H9 (cell line): ENCODE measurements at regions not wholly inside any gene's neighbourhood (a gene's known extent, or its start where the extent isn't known, plus 50 kb on each side); places are given as distances from the start of the nearest gene placed in this dataset.

Experiments
- DNase-seq: peaks from one replicate; pipeline ENCODE4 v3.0.0-alpha.2; 2017
- H2AFZ ChIP-seq: one replicate; pipeline ENCODE4 v1.6.1; 2013; ENCODE audit warnings: mild to moderate bottlenecking, low read length, control low read depth, moderate library complexity
- H2AK5ac ChIP-seq: 2 replicates; pipeline ENCODE4 v1.6.1; 2013; ENCODE audit warnings: low read length, control low read depth, mixed read lengths; ENCODE audit not compliant: insufficient read length
- H2BK120ac ChIP-seq: one replicate; pipeline ENCODE4 v1.6.1; 2013; ENCODE audit warnings: low read depth, mild to moderate bottlenecking, low read length, control low read depth, inconsistent platforms; ENCODE audit not compliant: poor library complexity, severe bottlenecking
- H2BK12ac ChIP-seq: 2 replicates; pipeline ENCODE4 v1.6.1; 2013; ENCODE audit warnings: low read length, control low read depth, mixed read lengths, low read depth; ENCODE audit not compliant: insufficient read length
- H2BK15ac ChIP-seq: 2 replicates; pipeline ENCODE4 v1.6.1; 2013; ENCODE audit warnings: low read depth, low read length, control low read depth
- H2BK20ac ChIP-seq: one replicate; pipeline ENCODE4 v1.6.1; 2013; ENCODE audit warnings: low read depth, mild to moderate bottlenecking, low read length, control low read depth, inconsistent platforms; ENCODE audit not compliant: poor library complexity, severe bottlenecking
- H2BK5ac ChIP-seq: 2 replicates; pipeline ENCODE4 v1.6.1; 2013; ENCODE audit warnings: low read length, control low read depth, mixed read lengths; ENCODE audit not compliant: insufficient read length
- H3K14ac ChIP-seq: 2 replicates; pipeline ENCODE4 v1.6.1; 2013; ENCODE audit warnings: low read length, control low read depth; ENCODE audit not compliant: insufficient read depth
- H3K18ac ChIP-seq: 2 replicates; pipeline ENCODE4 v1.6.1; 2013; ENCODE audit warnings: low read depth, mild to moderate bottlenecking, mixed read lengths, low read length, control low read depth; ENCODE audit not compliant: insufficient read length
- H3K23ac ChIP-seq: 2 replicates; pipeline ENCODE4 v1.6.1; 2013; ENCODE audit warnings: low read length, control low read depth, mixed read lengths, low read depth; ENCODE audit not compliant: insufficient read length
- H3K23me2 ChIP-seq: 2 replicates; pipeline ENCODE4 v1.6.1; 2013; ENCODE audit warnings: low read depth, mild to moderate bottlenecking, mixed read lengths, low read length, control low read depth; ENCODE audit not compliant: insufficient read length, poor library complexity, severe bottlenecking
- H3K27ac ChIP-seq: 2 replicates; pipeline ENCODE4 v1.5.1; 2013; ENCODE audit warnings: low read length, control low read depth, mixed read lengths, low read depth; ENCODE audit not compliant: insufficient read length
- H3K27me3 ChIP-seq: 2 replicates; pipeline ENCODE4 v1.6.1; 2013; ENCODE audit warnings: low read length, control low read depth, inconsistent platforms; ENCODE audit not compliant: insufficient read depth
- H3K4ac ChIP-seq: 2 replicates; pipeline ENCODE4 v1.6.1; 2013; ENCODE audit warnings: low read depth, mild to moderate bottlenecking, control low read depth, inconsistent platforms, low read length, moderate library complexity
- H3K4me1 ChIP-seq: 2 replicates; pipeline ENCODE4 v1.6.1; 2013; ENCODE audit warnings: low read length, control low read depth, inconsistent platforms; ENCODE audit not compliant: insufficient read depth
- H3K4me2 ChIP-seq: 2 replicates; pipeline ENCODE4 v1.6.1; 2013; ENCODE audit warnings: low read length, control low read depth, mixed read lengths; ENCODE audit not compliant: insufficient read length, insufficient read depth
- H3K56ac ChIP-seq: 2 replicates; pipeline ENCODE4 v1.6.1; 2013; ENCODE audit warnings: low read depth, mild to moderate bottlenecking, mixed read lengths, low read length, control low read depth; ENCODE audit not compliant: insufficient read length
- H3K79me1 ChIP-seq: 2 replicates; pipeline ENCODE4 v1.6.1; 2013; ENCODE audit warnings: low read depth, mild to moderate bottlenecking, moderate library complexity, low read length, control low read depth, inconsistent platforms; ENCODE audit not compliant: insufficient read depth, poor library complexity, severe bottlenecking
- H3K79me2 ChIP-seq: 2 replicates; pipeline ENCODE4 v1.6.1; 2013; ENCODE audit warnings: low read length, control low read depth, inconsistent platforms; ENCODE audit not compliant: insufficient read depth
- H3K9ac ChIP-seq: 2 replicates; pipeline ENCODE4 v1.6.1; 2013; ENCODE audit warnings: low read length, control low read depth, mixed read lengths; ENCODE audit not compliant: insufficient read length; ENCODE audit errors: extremely low read depth
- H3K9me3 ChIP-seq: one replicate; pipeline ENCODE4 v1.6.1; 2013; ENCODE audit warnings: low read depth, low read length, inconsistent platforms; ENCODE audit not compliant: control insufficient read depth
- H3T11ph ChIP-seq: one replicate; pipeline ENCODE4 v1.6.1; 2013; ENCODE audit warnings: mild to moderate bottlenecking, low read length, control low read depth, inconsistent platforms
- H4K20me1 ChIP-seq: one replicate; pipeline ENCODE4 v1.6.1; 2013; ENCODE audit not compliant: control insufficient read depth, insufficient read length, insufficient read depth
- H4K5ac ChIP-seq: 2 replicates; pipeline ENCODE4 v1.6.1; 2013; ENCODE audit warnings: low read depth, mild to moderate bottlenecking, mixed read lengths, low read length, control low read depth; ENCODE audit not compliant: insufficient read length
- H4K8ac ChIP-seq: replicated peaks from 2 replicates; pipeline ENCODE4 v1.6.1; 2013; ENCODE audit warnings: low read length, control low read depth, mixed read lengths, low read depth; ENCODE audit not compliant: insufficient read length
- H4K91ac ChIP-seq: 2 replicates; pipeline ENCODE4 v1.6.1; 2013; ENCODE audit warnings: low read depth, mild to moderate bottlenecking, moderate library complexity, mixed read lengths, low read length, control low read depth; ENCODE audit not compliant: insufficient read length
- H3K27ac Mint-ChIP-seq, 3 experiments: 2 replicates in 2 of 3; 3 replicates in 1 of 3; pipeline ENCODE4 v1.8.0; 2020 to 2021; ENCODE audit warnings: mixed read lengths in 3 of 3, mild to moderate bottlenecking in 1 of 3, moderate library complexity in 1 of 3
- H3K27me3 Mint-ChIP-seq: 2 replicates; pipeline ENCODE4 v1.8.0; 2021; ENCODE audit warnings: low read depth, mild to moderate bottlenecking, moderate library complexity, mixed read lengths
- H3K36me3 Mint-ChIP-seq, 3 experiments: 2 replicates in 2 of 3; 3 replicates in 1 of 3; pipeline ENCODE4 v1.8.0; 2020 to 2021; ENCODE audit warnings: low read depth in 3 of 3, mixed read lengths in 3 of 3; ENCODE audit not compliant: insufficient read depth in 1 of 3
- H3K4me1 Mint-ChIP-seq, 2 experiments: 2 replicates each; pipeline ENCODE4 v1.8.0; 2020; ENCODE audit warnings: mixed read lengths in 2 of 2
- H3K4me3 Mint-ChIP-seq, 2 experiments: 2 replicates in 1 of 2; 3 replicates in 1 of 2; pipeline ENCODE4 v1.8.0; 2020 to 2021; ENCODE audit warnings: mild to moderate bottlenecking in 2 of 2, mixed read lengths in 2 of 2, moderate library complexity in 1 of 2
- H3K9me3 Mint-ChIP-seq, 2 experiments: 2 replicates in 1 of 2; 3 replicates in 1 of 2; pipeline ENCODE4 v1.8.0; 2020; ENCODE audit warnings: mild to moderate bottlenecking in 2 of 2, mixed read lengths in 2 of 2, moderate library complexity in 1 of 2
- CTCF ChIP-seq: fragments of 200-600 bp; sonication (generic); conservative IDR thresholded peaks from 3 replicates; pipeline ENCODE4 v1.8.0; 2021; ENCODE audit warnings: antibody characterized with exemption, mild to moderate bottlenecking
- WGBS: extraction: QIAGEN DNeasy Blood & Tissue Kit; methylation state at CpG from one replicate; pipeline ENCODE4 v1.1.7; 2013; ENCODE audit warnings: missing lambda C conversion rate, low lambda C conversion rate, mixed read lengths; ENCODE audit not compliant: insufficient read length; ENCODE audit errors: extremely low coverage; 5-methylcytosine and 5-hydroxymethylcytosine counted together

GRCh38 chr6:112979830-112980229, 632.7 kb downstream of the RFPL4B start:
- Histone ChIP-seq H4K5ac (no peak overlapping the region), H4K20me1 (no peaks in the 10 kb centered on the region), H3K9ac (no peak overlapping the region), H3K9me3 (no peaks in the 10 kb centered on the region), H2BK120ac (no peak overlapping the region), H2BK5ac (no peak overlapping the region), H3K4me2 (no peak overlapping the region), H2AK5ac (no peak overlapping the region), H3T11ph (no peak overlapping the region), H2AFZ (no peak overlapping the region), H2BK15ac (no peak overlapping the region), H3K27ac (no peak overlapping the region), H2BK12ac (no peak overlapping the region), H3K23me2 (no peaks in the 10 kb centered on the region), H3K79me2 (no peaks in the 10 kb centered on the region), H3K4me1 (peaks cover under 1% of the 10 kb centered on the region; the same call in 1 of the 2 replicates), H2BK20ac (no peak overlapping the region), H3K4ac (no peak overlapping the region), H3K14ac (no peak overlapping the region), H4K8ac (no peak overlapping the region), H3K18ac (no peak overlapping the region), H4K91ac (no peak overlapping the region), H3K79me1 (no peaks in the 10 kb centered on the region), H3K56ac (no peak overlapping the region), H3K27me3 (no peaks in the 10 kb centered on the region), H3K23ac (no peak overlapping the region)
- no CpG with 5 or more reads among the region's 5 CpGs for WGBS
- H3K9me3 Mint-ChIP-seq: peaks cover 8 to 16% of the 10 kb centered on the region in 2 experiments; a peak in 4 of 5 replicates
- no peak for TF ChIP-seq CTCF
- H3K4me1 Mint-ChIP-seq: peaks cover 4 to 7% of the 10 kb centered on the region in 2 experiments
- H3K27me3 Mint-ChIP-seq: no peaks in the 10 kb centered on the region
- peaks cover 0 to 7% (median 2%) of the 10 kb centered on the region in 3 experiments; a peak in 4 of 7 replicates for H3K36me3 Mint-ChIP-seq
- DNase-seq: no peak
- no peak overlapping the region for H3K27ac Mint-ChIP-seq
- no peak overlapping the region for H3K4me3 Mint-ChIP-seq
